ENCODE measurements at regions not wholly inside any gene's neighbourhood (a gene's known extent, or its start where the extent isn't known, plus 50 kb on each side); places are given as distances from the start of the nearest gene placed in this dataset.

GRCh38 chr6:26270903-26271667, 93.9 kb upstream of the BTN3A2 start:
- TF ChIP-seq CTCF (IDR thresholded peaks at IDR 0.05; ENCODE audit: low read depth, low read length, poor library complexity, severe bottlenecking) = no peak
- no peak for TF ChIP-seq EZH2phosphoT487 (IDR thresholded peaks at IDR 0.05; ENCODE audit: borderline replicate concordance, low read length)
